ENCODE measurements at regions not wholly inside any gene's neighbourhood (a gene's known extent, or its start where the extent isn't known, plus 50 kb on each side); places are given as distances from the start of the nearest gene placed in this dataset.
"Not testable (repeated sequence)": the region's sequence is repeated elsewhere in the genome, so short reads cannot be mapped to it uniquely, and the experiment has no call there.

DNA sequence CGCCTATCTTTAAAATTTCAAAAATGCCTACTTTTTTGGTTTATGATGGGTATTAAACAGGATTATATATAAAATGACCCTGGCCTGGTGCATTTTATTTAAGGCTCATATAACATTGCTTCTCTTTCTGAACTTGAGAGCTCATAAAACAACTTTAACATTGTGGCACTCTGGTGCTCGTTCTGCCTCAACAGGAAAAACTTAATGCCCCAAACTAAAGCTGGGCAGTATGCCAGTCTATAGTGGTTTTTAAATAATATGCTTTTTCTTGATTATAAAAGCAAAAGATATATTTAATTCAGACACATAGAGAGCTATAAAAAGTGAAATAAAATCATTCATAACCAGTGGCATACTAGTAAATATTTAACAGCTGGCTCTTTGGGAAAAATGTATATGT, 269.3 kb upstream of the GULP1 start:
- no peak for DNase-seq (ENCODE audit: insufficient read length, low spot score)
- TF ChIP-seq, protein P1, sequence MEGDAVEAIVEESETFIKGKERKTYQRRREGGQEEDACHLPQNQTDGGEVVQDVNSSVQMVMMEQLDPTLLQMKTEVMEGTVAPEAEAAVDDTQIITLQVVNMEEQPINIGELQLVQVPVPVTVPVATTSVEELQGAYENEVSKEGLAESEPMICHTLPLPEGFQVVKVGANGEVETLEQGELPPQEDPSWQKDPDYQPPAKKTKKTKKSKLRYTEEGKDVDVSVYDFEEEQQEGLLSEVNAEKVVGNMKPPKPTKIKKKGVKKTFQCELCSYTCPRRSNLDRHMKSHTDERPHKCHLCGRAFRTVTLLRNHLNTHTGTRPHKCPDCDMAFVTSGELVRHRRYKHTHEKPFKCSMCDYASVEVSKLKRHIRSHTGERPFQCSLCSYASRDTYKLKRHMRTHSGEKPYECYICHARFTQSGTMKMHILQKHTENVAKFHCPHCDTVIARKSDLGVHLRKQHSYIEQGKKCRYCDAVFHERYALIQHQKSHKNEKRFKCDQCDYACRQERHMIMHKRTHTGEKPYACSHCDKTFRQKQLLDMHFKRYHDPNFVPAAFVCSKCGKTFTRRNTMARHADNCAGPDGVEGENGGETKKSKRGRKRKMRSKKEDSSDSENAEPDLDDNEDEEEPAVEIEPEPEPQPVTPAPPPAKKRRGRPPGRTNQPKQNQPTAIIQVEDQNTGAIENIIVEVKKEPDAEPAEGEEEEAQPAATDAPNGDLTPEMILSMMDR (IDR thresholded peaks at IDR 0.05; ENCODE audit: insufficient read depth, missing control alignments): no peak
- FAIRE-seq: no peak

DNA sequence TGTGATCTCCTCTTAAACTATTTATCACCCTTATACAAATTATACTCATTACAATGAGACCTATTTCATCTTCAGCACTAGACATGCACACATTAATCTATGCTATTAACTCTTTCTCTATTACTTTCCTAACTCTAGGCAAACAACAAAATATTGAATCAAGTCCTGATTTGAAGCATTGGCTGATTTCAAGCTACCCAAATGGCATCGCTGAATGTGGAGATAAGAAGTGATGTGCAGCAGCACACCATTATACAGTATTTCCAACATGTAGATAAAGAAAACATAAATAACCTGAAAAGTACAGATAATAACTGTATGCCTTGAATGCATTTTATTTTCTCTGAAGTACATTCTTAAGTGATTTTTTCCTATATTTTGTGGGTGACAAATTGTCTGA, 268.6 kb upstream of the GULP1 start:
- FAIRE-seq (no peak), DNase-seq (ENCODE audit: insufficient read length, low spot score) (no peak)
- TF ChIP-seq, protein P1 (IDR thresholded peaks at IDR 0.05; ENCODE audit: insufficient read depth, missing control alignments): no peak

DNA sequence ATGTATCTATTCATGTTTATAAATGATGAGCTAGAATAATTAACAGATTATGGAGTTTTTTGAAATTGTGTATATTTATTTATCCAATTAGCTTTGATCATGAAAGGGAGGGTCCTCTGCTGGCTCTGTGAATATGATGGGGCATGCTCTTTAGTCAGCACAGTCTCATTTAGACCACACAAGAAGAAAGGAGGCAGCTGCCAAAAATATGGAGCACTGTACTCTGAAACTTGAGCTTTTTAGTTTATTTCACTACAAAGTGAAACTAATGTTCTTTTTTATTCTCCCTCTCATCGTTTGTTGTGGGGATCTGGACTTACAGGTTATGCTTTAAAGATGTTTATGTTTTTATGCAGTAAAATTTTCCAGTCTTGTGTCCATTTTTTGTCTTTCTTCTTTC, 266.9 kb upstream of the GULP1 start:
- no peak for DNase-seq (ENCODE audit: insufficient read length, low spot score)
- TF ChIP-seq, protein P1 (IDR thresholded peaks at IDR 0.05; ENCODE audit: insufficient read depth, missing control alignments): no peak
- FAIRE-seq: no peak

DNA sequence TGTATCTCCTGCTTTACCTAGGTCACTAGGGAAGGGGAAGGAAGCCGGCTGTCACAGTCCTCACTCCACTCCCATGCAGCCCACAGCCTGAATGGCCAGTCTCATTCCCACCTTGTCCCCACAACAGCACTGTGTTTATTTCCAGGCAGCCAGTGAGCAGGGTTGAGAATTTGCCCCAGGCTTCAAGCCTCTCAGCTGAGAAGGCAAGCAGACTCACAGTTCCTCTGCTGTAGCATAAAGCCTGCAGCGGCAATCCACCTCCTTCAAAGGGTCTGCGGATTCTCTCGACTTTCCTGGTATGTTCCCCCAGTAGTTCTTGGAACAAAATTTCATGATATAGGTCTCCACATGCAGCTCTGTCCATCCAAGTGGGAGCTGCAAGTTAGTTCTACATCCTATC, 262.9 kb upstream of the GULP1 start:
- TF ChIP-seq, protein P1 (IDR thresholded peaks at IDR 0.05; ENCODE audit: insufficient read depth, missing control alignments): no peak
- DNase-seq (ENCODE audit: insufficient read length, low spot score): no peak
- FAIRE-seq: no peak

DNA sequence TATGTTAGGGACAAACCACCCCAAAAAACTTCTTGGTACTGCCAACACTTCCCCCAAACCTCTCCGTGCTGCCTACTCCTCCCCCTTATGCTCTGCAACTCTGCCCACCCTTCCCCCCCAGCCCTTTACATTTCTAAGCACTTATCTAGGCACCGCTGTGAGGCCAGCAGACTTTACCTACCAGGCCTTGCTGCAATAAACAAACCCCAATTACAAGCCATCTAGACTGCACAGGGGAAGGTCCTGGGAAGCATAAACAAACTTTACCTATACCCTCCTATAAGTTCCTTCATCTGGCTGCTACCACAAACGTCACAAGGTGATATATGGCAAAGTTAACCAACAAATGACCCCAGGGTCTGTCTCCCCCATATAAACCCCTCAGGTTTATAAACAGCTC, 259.4 kb upstream of the GULP1 start:
- TF ChIP-seq, protein P1 (IDR thresholded peaks at IDR 0.05; ENCODE audit: insufficient read depth, missing control alignments): no peak
- no peak for FAIRE-seq
- DNase-seq (ENCODE audit: insufficient read length, low spot score): no peak

DNA sequence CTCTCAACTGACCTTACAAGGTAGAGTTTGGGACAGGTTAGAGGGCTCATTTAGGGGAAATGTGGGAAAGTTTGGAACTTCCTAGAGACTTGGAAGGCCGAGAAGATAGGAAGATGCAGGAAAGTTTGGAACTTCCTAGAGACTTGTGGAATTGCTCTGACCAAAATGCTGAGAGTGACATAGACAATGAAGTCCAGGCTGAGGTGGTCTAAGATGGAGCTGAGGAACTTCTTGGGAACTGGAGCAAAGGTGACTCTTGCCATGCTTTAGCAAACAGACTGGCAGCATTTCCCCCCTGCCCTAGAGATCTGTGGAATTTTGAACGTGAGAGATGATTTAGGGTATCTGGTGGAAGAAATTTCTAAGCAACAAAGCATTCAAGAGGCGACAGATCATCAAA, 258.9 kb upstream of the GULP1 start:
- FAIRE-seq (no peak), DNase-seq (ENCODE audit: insufficient read length, low spot score) (no peak)
- TF ChIP-seq, protein P1 (IDR thresholded peaks at IDR 0.05; ENCODE audit: insufficient read depth, missing control alignments): no peak

DNA sequence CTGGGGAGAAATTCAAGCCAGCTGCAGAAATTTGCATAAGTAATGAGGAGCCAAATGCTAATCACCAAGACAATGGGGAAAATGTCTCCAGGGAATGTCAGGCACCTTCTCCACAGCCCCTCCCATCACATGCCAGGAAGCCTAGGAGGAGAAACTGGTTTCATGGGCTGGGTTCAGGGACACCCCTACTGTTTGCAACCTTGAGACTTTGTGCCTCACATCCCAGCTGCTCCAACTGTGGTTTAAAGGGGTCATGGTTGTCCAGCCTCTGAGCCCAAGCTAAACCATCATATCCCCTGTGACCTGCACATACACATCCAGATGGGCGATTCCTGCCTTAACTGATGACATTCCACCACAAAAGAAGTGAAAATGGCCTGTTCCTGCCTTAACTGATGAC, 258.4 kb upstream of the GULP1 start:
- not testable (repeated sequence) for DNase-seq (ENCODE audit: insufficient read length, low spot score); FAIRE-seq

DNA sequence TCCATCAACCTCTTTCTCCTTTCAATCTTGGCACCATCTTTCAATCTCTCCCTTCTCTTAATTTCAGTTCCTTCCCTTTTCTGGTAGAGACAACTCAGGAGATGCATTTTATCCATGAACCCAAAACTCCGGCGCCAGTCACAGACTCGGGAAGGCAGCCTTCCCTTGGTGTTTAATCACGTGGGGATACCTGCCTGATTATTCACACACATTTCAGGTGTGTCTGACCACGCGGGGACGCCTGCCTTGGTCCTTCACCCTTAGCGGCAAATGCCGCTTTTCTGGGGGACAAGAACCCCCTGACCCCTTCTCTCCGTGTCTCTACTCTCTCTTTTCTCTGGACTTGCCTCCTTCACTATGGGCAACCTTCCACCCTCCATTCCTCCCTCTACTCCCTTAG, 257.6 kb upstream of the GULP1 start:
- not testable (repeated sequence) for FAIRE-seq

DNA sequence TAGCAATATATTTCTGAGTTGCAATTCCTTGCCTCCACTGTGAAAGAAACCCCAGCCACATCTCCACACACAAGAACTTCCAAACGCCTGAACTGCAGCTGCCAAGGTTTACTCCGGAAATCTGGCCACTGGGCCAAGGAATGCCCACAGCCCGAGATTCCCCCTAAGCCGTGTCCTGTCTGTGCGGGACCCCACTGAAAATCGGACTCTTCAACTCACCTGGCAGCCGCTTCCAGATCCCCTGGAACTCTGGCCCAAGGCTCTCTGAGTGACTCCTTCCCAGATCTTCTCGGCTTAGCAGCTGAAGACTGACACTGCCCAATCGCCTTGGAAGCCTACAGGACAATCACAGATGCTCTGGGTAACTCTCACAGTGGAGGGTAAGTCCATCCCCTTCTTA, 256.3 kb upstream of the GULP1 start:
- DNase-seq (ENCODE audit: insufficient read length, low spot score); FAIRE-seq: not testable (repeated sequence)

More for the DNA sequence above, 257.6 kb upstream of the GULP1 start:
- not testable (repeated sequence) for DNase-seq (ENCODE audit: insufficient read length, low spot score)

DNA sequence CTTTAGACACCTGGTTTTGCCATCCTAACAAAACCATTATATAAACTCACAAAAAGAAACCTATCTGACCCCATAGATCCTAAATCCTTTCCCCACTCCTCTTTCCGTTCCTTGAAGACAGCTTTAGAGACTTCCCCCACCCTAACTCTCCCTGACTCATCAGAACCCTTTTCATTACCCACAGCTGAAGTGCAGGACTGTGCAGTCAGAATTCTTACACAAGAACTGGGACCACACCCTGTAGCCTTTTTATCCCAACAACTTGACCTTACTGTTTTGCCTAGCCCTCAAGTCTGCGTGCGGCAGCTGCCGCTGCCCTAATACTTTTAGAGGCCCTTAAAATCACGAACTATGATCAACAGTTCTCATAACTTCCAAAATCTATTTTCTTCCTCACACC, 254.9 kb upstream of the GULP1 start:
- FAIRE-seq; DNase-seq (ENCODE audit: insufficient read length, low spot score): not testable (repeated sequence)
